ENCODE measurements at regions not wholly inside any gene's neighbourhood (a gene's known extent, or its start where the extent isn't known, plus 50 kb on each side); places are given as distances from the start of the nearest gene placed in this dataset.

DNA sequence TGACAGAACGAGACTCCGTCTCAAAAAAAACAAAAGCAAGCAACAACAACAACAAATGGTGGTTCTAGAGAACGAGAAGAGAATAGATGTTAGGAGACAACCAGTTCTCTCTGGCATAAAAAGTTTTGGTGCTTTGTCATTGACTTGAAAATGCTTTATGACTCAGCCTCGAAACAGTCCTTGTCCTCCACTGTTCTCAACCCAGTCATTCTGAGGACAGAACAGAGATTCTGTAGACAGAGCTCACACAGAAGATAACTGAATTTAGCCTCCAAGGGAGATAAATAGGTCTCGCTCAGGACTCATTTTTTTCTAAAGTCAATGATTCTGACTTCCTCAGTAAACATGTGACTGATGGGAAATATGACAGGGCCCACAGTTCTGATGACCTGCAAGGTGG lies 76.0 kb upstream of the FSTL4 start:
- no peak for ATAC-seq
- Histone ChIP-seq H3K27ac (ENCODE audit: low read length) (no peak overlapping the region), H3K4me1 (ENCODE audit: control insufficient read depth, insufficient read depth, low read length) (no peaks in the 10 kb centered on the region), H3K27me3 (ENCODE audit: control insufficient read depth, insufficient read depth, low read length) (peaks cover 38% of the 10 kb centered on the region), H3K9me3 (ENCODE audit: control insufficient read depth, insufficient read depth, low read depth, low read length) (no peaks in the 10 kb centered on the region), H3K4me3 (ENCODE audit: low read depth in 2 of 2, low read length in 2 of 2) (no peak overlapping the region), H3K36me3 (ENCODE audit: control insufficient read depth, insufficient read depth, low read length) (no peaks in the 10 kb centered on the region)
- POLR2A ChIA-PET = no interaction called here
- intact Hi-C loops (cut with micrococcal nuclease; ENCODE audit: unreplicated experiment) = no loop called here
- in situ Hi-C loops (cut with HindIII; ENCODE audit: low pct_unique_long_range_greater_than_20kb, low sequenced_read_pairs) = no loop called here
- no peak for DNase-seq (ENCODE audit: low read depth, low spot score)
- BruUV-seq (replicated peaks) = no TSS peak
- CTCF ChIA-PET = no interaction called here
- TF ChIP-seq, protein P1, sequence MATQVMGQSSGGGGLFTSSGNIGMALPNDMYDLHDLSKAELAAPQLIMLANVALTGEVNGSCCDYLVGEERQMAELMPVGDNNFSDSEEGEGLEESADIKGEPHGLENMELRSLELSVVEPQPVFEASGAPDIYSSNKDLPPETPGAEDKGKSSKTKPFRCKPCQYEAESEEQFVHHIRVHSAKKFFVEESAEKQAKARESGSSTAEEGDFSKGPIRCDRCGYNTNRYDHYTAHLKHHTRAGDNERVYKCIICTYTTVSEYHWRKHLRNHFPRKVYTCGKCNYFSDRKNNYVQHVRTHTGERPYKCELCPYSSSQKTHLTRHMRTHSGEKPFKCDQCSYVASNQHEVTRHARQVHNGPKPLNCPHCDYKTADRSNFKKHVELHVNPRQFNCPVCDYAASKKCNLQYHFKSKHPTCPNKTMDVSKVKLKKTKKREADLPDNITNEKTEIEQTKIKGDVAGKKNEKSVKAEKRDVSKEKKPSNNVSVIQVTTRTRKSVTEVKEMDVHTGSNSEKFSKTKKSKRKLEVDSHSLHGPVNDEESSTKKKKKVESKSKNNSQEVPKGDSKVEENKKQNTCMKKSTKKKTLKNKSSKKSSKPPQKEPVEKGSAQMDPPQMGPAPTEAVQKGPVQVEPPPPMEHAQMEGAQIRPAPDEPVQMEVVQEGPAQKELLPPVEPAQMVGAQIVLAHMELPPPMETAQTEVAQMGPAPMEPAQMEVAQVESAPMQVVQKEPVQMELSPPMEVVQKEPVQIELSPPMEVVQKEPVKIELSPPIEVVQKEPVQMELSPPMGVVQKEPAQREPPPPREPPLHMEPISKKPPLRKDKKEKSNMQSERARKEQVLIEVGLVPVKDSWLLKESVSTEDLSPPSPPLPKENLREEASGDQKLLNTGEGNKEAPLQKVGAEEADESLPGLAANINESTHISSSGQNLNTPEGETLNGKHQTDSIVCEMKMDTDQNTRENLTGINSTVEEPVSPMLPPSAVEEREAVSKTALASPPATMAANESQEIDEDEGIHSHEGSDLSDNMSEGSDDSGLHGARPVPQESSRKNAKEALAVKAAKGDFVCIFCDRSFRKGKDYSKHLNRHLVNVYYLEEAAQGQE (IDR thresholded peaks at IDR 0.05; ENCODE audit: insufficient read depth in 1 of 2, low read depth in 2 of 2, low read length in 1 of 2) = no peak
- TF ChIP-seq SIN3A (IDR thresholded peaks at IDR 0.05; ENCODE audit: borderline replicate concordance, insufficient read depth, low read depth, low read length) = no peak
- TF ChIP-seq POLR2AphosphoS5 (IDR thresholded peaks at IDR 0.05; ENCODE audit: low read depth, low read length) = no peak
- TF ChIP-seq, protein P2, sequence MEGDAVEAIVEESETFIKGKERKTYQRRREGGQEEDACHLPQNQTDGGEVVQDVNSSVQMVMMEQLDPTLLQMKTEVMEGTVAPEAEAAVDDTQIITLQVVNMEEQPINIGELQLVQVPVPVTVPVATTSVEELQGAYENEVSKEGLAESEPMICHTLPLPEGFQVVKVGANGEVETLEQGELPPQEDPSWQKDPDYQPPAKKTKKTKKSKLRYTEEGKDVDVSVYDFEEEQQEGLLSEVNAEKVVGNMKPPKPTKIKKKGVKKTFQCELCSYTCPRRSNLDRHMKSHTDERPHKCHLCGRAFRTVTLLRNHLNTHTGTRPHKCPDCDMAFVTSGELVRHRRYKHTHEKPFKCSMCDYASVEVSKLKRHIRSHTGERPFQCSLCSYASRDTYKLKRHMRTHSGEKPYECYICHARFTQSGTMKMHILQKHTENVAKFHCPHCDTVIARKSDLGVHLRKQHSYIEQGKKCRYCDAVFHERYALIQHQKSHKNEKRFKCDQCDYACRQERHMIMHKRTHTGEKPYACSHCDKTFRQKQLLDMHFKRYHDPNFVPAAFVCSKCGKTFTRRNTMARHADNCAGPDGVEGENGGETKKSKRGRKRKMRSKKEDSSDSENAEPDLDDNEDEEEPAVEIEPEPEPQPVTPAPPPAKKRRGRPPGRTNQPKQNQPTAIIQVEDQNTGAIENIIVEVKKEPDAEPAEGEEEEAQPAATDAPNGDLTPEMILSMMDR (IDR thresholded peaks at IDR 0.05) = no peak
- TF ChIP-seq TCF7L2 (IDR thresholded peaks at IDR 0.05; ENCODE audit: low read depth, low read length) = no peak

DNA sequence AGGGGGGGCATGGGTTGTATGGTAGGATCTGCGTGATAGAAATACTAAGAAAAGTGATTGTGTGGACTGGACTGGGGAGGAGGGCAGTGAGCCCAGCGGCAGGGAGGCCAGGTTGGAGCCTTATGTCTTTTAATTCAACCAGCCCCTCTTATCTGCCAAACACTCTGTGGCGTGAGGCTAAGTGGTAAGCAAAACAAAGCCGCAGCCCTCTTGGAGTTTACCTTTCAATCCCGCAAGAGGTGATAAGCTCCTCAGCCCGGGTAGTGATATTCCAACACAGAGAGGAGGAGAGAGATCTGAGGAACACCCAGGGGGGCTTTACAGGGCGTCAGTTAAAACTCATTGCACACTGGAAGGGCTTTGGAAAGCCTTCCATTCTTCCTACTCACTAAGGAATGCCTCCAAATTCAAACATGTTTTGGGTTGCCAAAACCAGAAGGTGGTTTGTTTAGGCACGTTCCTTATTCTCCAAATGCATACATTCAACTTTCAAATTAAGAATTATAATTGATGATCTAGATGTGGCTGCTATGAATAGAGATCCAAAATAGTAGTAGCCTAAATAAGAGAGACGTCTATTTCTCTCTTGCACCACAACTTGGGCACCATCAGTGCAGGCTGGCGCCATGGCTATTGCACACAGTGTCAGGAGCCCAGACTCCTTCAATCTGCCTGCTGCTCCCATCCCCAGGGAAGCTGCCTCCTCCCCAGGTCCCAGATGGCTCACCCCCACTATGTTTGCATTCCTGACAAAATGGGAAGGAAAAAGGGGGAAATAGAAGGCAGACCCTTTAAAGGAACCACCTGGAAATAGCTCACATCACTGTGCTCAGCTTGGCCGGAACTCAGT lies 75.1 kb upstream of the FSTL4 start:
- ChIA-PET POLR2A (no interaction called here), CTCF (no interaction called here)
- Histone ChIP-seq H3K36me3 (ENCODE audit: control insufficient read depth, insufficient read depth, low read length) (no peaks in the 10 kb centered on the region), H3K27ac (ENCODE audit: low read length) (no peak overlapping the region), H3K4me1 (ENCODE audit: control insufficient read depth, insufficient read depth, low read length) (no peaks in the 10 kb centered on the region), H3K9me3 (ENCODE audit: control insufficient read depth, insufficient read depth, low read depth, low read length) (no peaks in the 10 kb centered on the region), H3K4me3 (ENCODE audit: low read depth in 2 of 2, low read length in 2 of 2) (no peak overlapping the region), H3K27me3 (ENCODE audit: control insufficient read depth, insufficient read depth, low read length) (peaks cover 40% of the 10 kb centered on the region)
- in situ Hi-C loops (cut with HindIII; ENCODE audit: low pct_unique_long_range_greater_than_20kb, low sequenced_read_pairs) (no loop called here), intact Hi-C loops (cut with micrococcal nuclease; ENCODE audit: unreplicated experiment) (no loop called here)
- no TSS peak for BruUV-seq (replicated peaks)
- TF ChIP-seq SIN3A (IDR thresholded peaks at IDR 0.05; ENCODE audit: borderline replicate concordance, insufficient read depth, low read depth, low read length) (no peak), TCF7L2 (IDR thresholded peaks at IDR 0.05; ENCODE audit: low read depth, low read length) (no peak), POLR2AphosphoS5 (IDR thresholded peaks at IDR 0.05; ENCODE audit: low read depth, low read length) (no peak)
- TF ChIP-seq, protein P2 (IDR thresholded peaks at IDR 0.05) = no peak
- TF ChIP-seq, protein P1 (IDR thresholded peaks at IDR 0.05; ENCODE audit: insufficient read depth in 1 of 2, low read depth in 2 of 2, low read length in 1 of 2) = no peak
- DNase-seq (ENCODE audit: low read depth, low spot score) = no peak
- no peak for ATAC-seq

Measured in Panc1 (cell line).